ENCODE measurements at regions not wholly inside any gene's neighbourhood (a gene's known extent, or its start where the extent isn't known, plus 50 kb on each side); places are given as distances from the start of the nearest gene placed in this dataset.

DNA sequence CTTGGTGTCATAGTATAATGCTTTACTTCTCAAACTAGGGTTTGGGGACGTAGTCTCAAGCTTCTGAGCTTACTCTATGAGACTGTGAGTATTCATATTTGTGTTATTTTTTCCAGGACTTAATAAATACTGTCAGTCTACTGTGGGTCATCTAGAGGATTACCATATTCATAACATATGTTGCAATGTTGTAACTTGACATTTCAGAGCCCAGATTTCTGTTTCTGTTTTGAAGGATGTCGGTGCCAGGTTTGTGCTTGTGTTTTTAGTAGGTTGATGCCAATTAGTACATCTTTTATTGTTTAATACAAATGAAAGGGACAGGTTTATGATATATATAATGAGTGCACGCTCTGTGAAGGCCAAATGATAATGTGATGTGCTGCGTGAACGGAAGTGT is 69.6 kb downstream of the SPANXN4 start:
- DNase-seq, result no peak
- H3K9me3 Mint-ChIP-seq, result peaks cover 14% of the 10 kb centered on the region
- no peak overlapping the region for H3K27ac Mint-ChIP-seq
- H3K4me3 Mint-ChIP-seq, result no peak overlapping the region
- no peaks in the 10 kb centered on the region for H3K36me3 Mint-ChIP-seq (ENCODE audit: low read depth)
- TF ChIP-seq, protein P1, sequence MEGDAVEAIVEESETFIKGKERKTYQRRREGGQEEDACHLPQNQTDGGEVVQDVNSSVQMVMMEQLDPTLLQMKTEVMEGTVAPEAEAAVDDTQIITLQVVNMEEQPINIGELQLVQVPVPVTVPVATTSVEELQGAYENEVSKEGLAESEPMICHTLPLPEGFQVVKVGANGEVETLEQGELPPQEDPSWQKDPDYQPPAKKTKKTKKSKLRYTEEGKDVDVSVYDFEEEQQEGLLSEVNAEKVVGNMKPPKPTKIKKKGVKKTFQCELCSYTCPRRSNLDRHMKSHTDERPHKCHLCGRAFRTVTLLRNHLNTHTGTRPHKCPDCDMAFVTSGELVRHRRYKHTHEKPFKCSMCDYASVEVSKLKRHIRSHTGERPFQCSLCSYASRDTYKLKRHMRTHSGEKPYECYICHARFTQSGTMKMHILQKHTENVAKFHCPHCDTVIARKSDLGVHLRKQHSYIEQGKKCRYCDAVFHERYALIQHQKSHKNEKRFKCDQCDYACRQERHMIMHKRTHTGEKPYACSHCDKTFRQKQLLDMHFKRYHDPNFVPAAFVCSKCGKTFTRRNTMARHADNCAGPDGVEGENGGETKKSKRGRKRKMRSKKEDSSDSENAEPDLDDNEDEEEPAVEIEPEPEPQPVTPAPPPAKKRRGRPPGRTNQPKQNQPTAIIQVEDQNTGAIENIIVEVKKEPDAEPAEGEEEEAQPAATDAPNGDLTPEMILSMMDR (IDR thresholded peaks at IDR 0.05), result no peak
- H3K4me1 Mint-ChIP-seq, result peaks cover 34% of the 10 kb centered on the region
- H3K27me3 Mint-ChIP-seq (ENCODE audit: low read depth, poor library complexity), result no peaks in the 10 kb centered on the region

DNA sequence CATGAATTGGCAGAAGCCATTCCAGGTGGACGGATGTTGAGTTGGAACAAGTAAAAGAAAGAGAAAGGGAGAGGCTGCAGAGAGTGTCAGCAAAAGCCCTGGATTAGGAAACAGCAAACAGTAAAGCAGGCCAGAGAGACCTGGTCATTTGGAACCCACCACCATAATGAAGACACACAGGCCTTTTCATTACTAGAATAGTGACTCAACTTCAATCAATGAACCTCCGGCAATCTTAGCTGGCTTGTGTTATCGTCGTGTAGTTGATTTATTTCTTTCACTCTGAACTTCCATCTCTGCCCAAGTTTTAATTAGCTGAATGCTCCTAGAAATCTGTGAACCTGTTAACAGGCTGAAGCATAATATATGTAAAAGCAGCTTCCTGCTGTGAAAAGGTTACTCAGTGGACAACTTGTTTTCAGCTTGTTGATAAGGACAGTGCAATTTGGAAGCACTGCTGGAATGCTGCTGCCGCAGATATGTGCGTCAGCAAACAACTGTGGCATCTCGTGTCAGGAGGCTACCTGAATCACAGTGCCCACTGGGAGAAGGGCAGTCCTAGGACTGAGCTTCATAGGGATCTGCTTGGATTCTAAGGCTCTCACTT is 68.8 kb downstream of the SPANXN4 start:
- no peaks in the 10 kb centered on the region for H3K36me3 Mint-ChIP-seq (ENCODE audit: low read depth)
- H3K4me3 Mint-ChIP-seq, result no peak overlapping the region
- no peaks in the 10 kb centered on the region for H3K27me3 Mint-ChIP-seq (ENCODE audit: low read depth, poor library complexity)
- no peak overlapping the region for H3K27ac Mint-ChIP-seq
- peaks cover 34% of the 10 kb centered on the region for H3K4me1 Mint-ChIP-seq
- TF ChIP-seq, protein P1 (IDR thresholded peaks at IDR 0.05), result no peak
- no peak for DNase-seq
- peaks cover 14% of the 10 kb centered on the region for H3K9me3 Mint-ChIP-seq

All from nephron progenitor cell (in vitro differentiated cells).